D721Med (cell line): ENCODE measurements at regions not wholly inside any gene's neighbourhood (a gene's known extent, or its start where the extent isn't known, plus 50 kb on each side); places are given as distances from the start of the nearest gene placed in this dataset.
A peak's percentile ranks its signal among the peaks of the same experiment; 100 is the strongest.

Source experiments
- DNase-seq: peaks from one replicate; pipeline ENCODE4 v3.0.0; 2011; ENCODE audit warnings: low spot score; ENCODE audit not compliant: insufficient read length
- FAIRE-seq: peaks from 2 replicates; lab custom pipeline; 2011; peaks lifted over from hg19 to GRCh38; lab: Jason Lieb, UNC
- TF ChIP-seq, protein P1 (sequence below): IDR thresholded peaks from 2 replicates; pipeline ENCODE4 v1.5.1; 2012; ENCODE audit warnings: mild to moderate bottlenecking, control low read depth; ENCODE audit not compliant: insufficient read depth; ENCODE audit errors: missing control alignments

- FAIRE-seq (no peak), DNase-seq (no peak)
- TF ChIP-seq, protein P1, sequence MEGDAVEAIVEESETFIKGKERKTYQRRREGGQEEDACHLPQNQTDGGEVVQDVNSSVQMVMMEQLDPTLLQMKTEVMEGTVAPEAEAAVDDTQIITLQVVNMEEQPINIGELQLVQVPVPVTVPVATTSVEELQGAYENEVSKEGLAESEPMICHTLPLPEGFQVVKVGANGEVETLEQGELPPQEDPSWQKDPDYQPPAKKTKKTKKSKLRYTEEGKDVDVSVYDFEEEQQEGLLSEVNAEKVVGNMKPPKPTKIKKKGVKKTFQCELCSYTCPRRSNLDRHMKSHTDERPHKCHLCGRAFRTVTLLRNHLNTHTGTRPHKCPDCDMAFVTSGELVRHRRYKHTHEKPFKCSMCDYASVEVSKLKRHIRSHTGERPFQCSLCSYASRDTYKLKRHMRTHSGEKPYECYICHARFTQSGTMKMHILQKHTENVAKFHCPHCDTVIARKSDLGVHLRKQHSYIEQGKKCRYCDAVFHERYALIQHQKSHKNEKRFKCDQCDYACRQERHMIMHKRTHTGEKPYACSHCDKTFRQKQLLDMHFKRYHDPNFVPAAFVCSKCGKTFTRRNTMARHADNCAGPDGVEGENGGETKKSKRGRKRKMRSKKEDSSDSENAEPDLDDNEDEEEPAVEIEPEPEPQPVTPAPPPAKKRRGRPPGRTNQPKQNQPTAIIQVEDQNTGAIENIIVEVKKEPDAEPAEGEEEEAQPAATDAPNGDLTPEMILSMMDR = no peak
These were observed 358.0 kb downstream of the WDR72 start for GRCh38 chr15:53401503-53401902.

GRCh38 chr15:53400986-53401385 lies 358.5 kb downstream of the WDR72 start:
- TF ChIP-seq, protein P1 = no peak
- DNase-seq (no peak), FAIRE-seq (no peak)

GRCh38 chr15:53397041-53397616 lies 362.3 kb downstream of the WDR72 start:
- TF ChIP-seq, protein P1 = no peak

DNA sequence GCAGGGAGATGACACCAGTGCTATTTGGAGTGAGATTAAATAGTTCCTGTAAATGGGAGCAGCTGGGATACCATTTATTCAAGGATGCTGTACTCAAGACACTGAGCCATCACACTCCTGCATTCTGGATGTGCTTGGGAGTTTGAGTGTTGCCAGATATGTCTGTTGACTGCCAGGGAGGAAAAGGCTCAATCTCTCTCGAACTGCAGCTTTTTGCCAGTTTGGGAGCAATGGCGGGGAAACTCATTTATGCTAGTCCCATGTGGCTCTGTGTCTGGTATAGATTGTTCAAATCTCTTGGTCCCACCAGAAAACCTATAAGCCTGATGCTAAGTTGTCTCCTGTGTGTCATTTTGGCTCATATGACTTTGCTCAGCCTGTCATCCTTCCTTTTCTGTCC lies 363.6 kb downstream of the WDR72 start:
- TF ChIP-seq, protein P1 = no peak
- FAIRE-seq (no peak), DNase-seq (no peak)

More at GRCh38 chr15:53397041-53397616, 362.3 kb downstream of the WDR72 start:
- FAIRE-seq (no peak), DNase-seq (no peak)

- DNase-seq (no peak), FAIRE-seq (no peak)
- TF ChIP-seq, protein P1 = no peak
These were observed 368.9 kb downstream of the WDR72 start for GRCh38 chr15:53390549-53390948.

DNA sequence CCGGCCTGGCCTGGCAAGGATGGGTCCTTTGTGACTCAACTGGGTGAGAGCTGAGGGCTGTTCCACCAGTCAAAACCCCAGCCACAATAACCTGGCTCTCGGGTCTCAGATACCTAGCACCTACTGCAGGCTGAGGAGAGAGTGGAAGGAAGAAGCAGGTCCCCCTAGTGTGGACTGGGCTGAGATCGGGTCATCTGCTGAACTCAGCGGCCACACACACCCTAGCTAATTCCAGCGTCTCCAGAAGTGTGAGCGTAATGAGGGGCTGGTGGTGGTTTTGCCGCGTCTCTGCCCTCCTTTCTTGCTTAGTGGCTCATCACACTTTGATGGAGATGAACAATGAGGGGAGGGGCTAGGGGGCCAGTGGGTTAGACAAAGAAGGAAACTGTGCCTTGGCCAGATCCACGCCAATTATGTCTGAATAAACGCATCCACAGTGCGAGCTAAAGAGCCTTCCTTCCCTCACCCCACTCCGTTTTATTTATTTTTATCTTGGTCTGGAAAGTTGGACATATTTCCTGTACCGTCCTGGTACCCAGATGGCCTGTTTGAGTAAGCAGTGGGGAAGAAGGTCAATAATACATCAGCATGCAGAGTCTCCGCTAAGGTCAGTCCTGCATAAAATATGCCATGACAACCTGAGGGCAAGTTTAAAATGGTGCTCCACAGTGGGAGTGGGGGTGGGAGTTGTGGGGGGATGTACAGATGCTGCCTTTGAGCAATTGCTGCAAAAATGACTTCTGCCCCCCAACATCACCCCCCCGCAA lies 370.0 kb downstream of the WDR72 start:
- no peak for DNase-seq
- FAIRE-seq = no peak
- TF ChIP-seq, protein P1 = no peak

- FAIRE-seq (no peak), DNase-seq (no peak)
- TF ChIP-seq, protein P1 = peak; percentile 34
These were observed 375.0 kb downstream of the WDR72 start for GRCh38 chr15:53384417-53384816.
